ENCODE measurements at regions not wholly inside any gene's neighbourhood (a gene's known extent, or its start where the extent isn't known, plus 50 kb on each side); places are given as distances from the start of the nearest gene placed in this dataset.

GRCh38 chr13:61873717-61874116 lies 458.1 kb upstream of the PCDH20 start:
- H4K20me1 ChIP-seq (ENCODE audit: insufficient read depth), result no peaks in the 10 kb centered on the region
- ChIA-PET CTCF (no interaction called here), POLR2A (no interaction called here), RAD21 (ENCODE audit: low non-redundant PET in 1 of 2, low total read pairs in 2 of 2, uncharacterized antibody in 2 of 2, unreplicated experiment in 2 of 2) (no interaction called here)
- TF ChIP-seq EGR1 (IDR thresholded peaks at IDR 0.05; ENCODE audit: low read depth) (no peak), ZNF274 (IDR thresholded peaks at IDR 0.05; ENCODE audit: low read depth, low read length) (no peak), ZFX (IDR thresholded peaks at IDR 0.05) (no peak), SP1 (IDR thresholded peaks at IDR 0.05; ENCODE audit: low read depth) (no peak), JUND (IDR thresholded peaks at IDR 0.05) (no peak), ATF3 (IDR thresholded peaks at IDR 0.05) (no peak), CEBPB (IDR thresholded peaks at IDR 0.05; ENCODE audit: low read depth) (no peak), EZH2phosphoT487 (IDR thresholded peaks at IDR 0.05; ENCODE audit: borderline replicate concordance) (no peak)
- no TSS peak for BruUV-seq (replicated peaks)
- intact Hi-C loops (cut with micrococcal nuclease), result no loop called here
- no peak overlapping the region for H3K9ac ChIP-seq (ENCODE audit: low read length)
- H3K27me3 ChIP-seq (ENCODE audit: insufficient read depth, low read length), result no peaks in the 10 kb centered on the region
- no peak overlapping the region for H3K27ac ChIP-seq (ENCODE audit: low read depth, low read length)
- ATAC-seq, result no peak
- no peaks in the 10 kb centered on the region for H3K36me3 ChIP-seq (ENCODE audit: control insufficient read depth in 1 of 2, insufficient read depth in 2 of 2, low read length in 2 of 2)
- no peak overlapping the region for H3K4me2 ChIP-seq (ENCODE audit: low read length)
- no peaks in the 10 kb centered on the region for H3K79me2 ChIP-seq (ENCODE audit: insufficient read depth, low read length)
- H3K4me1 ChIP-seq (ENCODE audit: control insufficient read depth in 1 of 2, insufficient read depth in 2 of 2, low read length in 2 of 2), result no peaks in the 10 kb centered on the region
- peaks cover 5 to 6% of the 10 kb centered on the region in 2 experiments; a peak in 3 of 4 replicates for H3K9me3 ChIP-seq (ENCODE audit: control insufficient read depth in 1 of 2, insufficient read depth in 1 of 2, low read depth in 1 of 2, low read length in 2 of 2)
- no peak overlapping the region for H2AFZ ChIP-seq (ENCODE audit: low read depth, low read length, poor library complexity, severe bottlenecking)
- H3K4me3 ChIP-seq (replicated peaks in 1 of 2; ENCODE audit: low read depth in 1 of 2, low read length in 2 of 2), result no peak overlapping the region
- no peaks in the 10 kb centered on the region for H3K9me2 ChIP-seq (ENCODE audit: insufficient read depth)
- no peak for DNase-seq (ENCODE audit: low read depth, low spot score)

DNA sequence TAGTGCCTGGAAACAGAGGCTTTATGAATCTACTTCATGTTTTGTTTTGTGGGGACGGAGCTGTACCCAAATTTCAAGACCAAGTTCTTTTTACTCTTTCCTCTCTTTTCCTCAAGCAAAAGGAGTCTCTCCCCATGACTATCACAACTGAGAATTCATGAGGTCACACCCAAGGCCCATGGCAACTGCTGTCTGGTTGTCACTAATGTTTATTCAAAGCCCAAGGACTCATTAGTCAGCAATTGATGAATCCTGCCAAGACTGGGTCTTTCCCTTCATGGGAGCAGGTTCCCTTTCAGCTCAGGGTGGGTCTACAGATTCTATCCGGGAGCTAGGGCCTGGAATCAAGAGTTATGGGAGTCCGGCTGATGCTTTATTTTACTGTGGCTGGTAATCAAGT lies 441.5 kb upstream of the PCDH20 start:
- Histone ChIP-seq H3K4me3 (replicated peaks in 1 of 2; ENCODE audit: low read depth in 1 of 2, low read length in 2 of 2) (no peak overlapping the region), H2AFZ (ENCODE audit: low read depth, low read length, poor library complexity, severe bottlenecking) (no peak overlapping the region), H3K9me3 (ENCODE audit: control insufficient read depth in 1 of 2, insufficient read depth in 1 of 2, low read depth in 1 of 2, low read length in 2 of 2) (no peaks in the 10 kb centered on the region), H4K20me1 (ENCODE audit: insufficient read depth) (no peaks in the 10 kb centered on the region), H3K27ac (ENCODE audit: low read depth, low read length) (no peak overlapping the region), H3K79me2 (ENCODE audit: insufficient read depth, low read length) (no peaks in the 10 kb centered on the region), H3K4me1 (ENCODE audit: control insufficient read depth in 1 of 2, insufficient read depth in 2 of 2, low read length in 2 of 2) (no peaks in the 10 kb centered on the region), H3K27me3 (ENCODE audit: insufficient read depth, low read length) (no peaks in the 10 kb centered on the region), H3K9ac (ENCODE audit: low read length) (no peak overlapping the region), H3K4me2 (ENCODE audit: low read length) (no peak overlapping the region), H3K36me3 (ENCODE audit: control insufficient read depth in 1 of 2, insufficient read depth in 2 of 2, low read length in 2 of 2) (no peaks in the 10 kb centered on the region; a peak in 1 of 4 replicates), H3K9me2 (ENCODE audit: insufficient read depth) (no peaks in the 10 kb centered on the region)
- no TSS peak for BruUV-seq (replicated peaks)
- ChIA-PET RAD21 (ENCODE audit: low non-redundant PET in 1 of 2, low total read pairs in 2 of 2, uncharacterized antibody in 2 of 2, unreplicated experiment in 2 of 2) (no interaction called here), CTCF (interaction anchor here (1.7 kb wide), 1 partner anchor 24 kb away, joined by 4 read pairs; no protein-coding TSS in a partner anchor), POLR2A (no interaction called here)
- no peak for DNase-seq (ENCODE audit: low read depth, low spot score)
- no peak for ATAC-seq
- no peak for TF ChIP-seq ZFX (IDR thresholded peaks at IDR 0.05)
- TF ChIP-seq EZH2 (IDR thresholded peaks at IDR 0.05), result no peak
- no peak for TF ChIP-seq JUND (IDR thresholded peaks at IDR 0.05)
- TF ChIP-seq, protein P1, sequence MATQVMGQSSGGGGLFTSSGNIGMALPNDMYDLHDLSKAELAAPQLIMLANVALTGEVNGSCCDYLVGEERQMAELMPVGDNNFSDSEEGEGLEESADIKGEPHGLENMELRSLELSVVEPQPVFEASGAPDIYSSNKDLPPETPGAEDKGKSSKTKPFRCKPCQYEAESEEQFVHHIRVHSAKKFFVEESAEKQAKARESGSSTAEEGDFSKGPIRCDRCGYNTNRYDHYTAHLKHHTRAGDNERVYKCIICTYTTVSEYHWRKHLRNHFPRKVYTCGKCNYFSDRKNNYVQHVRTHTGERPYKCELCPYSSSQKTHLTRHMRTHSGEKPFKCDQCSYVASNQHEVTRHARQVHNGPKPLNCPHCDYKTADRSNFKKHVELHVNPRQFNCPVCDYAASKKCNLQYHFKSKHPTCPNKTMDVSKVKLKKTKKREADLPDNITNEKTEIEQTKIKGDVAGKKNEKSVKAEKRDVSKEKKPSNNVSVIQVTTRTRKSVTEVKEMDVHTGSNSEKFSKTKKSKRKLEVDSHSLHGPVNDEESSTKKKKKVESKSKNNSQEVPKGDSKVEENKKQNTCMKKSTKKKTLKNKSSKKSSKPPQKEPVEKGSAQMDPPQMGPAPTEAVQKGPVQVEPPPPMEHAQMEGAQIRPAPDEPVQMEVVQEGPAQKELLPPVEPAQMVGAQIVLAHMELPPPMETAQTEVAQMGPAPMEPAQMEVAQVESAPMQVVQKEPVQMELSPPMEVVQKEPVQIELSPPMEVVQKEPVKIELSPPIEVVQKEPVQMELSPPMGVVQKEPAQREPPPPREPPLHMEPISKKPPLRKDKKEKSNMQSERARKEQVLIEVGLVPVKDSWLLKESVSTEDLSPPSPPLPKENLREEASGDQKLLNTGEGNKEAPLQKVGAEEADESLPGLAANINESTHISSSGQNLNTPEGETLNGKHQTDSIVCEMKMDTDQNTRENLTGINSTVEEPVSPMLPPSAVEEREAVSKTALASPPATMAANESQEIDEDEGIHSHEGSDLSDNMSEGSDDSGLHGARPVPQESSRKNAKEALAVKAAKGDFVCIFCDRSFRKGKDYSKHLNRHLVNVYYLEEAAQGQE (IDR thresholded peaks at IDR 0.05; ENCODE audit: low read depth), result no peak
- no peak for TF ChIP-seq TCF7L2 (IDR thresholded peaks at IDR 0.05; ENCODE audit: borderline replicate concordance, extremely low read depth, insufficient read depth, insufficient read length)
- no peak for TF ChIP-seq SIN3A (IDR thresholded peaks at IDR 0.05; ENCODE audit: low read depth)
- no peak for TF ChIP-seq POLR2AphosphoS5 (IDR thresholded peaks at IDR 0.05; ENCODE audit: low read depth, low read length)
- TF ChIP-seq RAD21 (IDR thresholded peaks at IDR 0.05; ENCODE audit: low read depth), result no peak
- no peak for TF ChIP-seq CTCF (IDR thresholded peaks at IDR 0.05 in 2 of 3, conservative IDR thresholded peaks at IDR 0.05 in 1 of 3; ENCODE audit: borderline replicate concordance in 1 of 3, insufficient read depth in 1 of 3, low read depth in 2 of 3, low read length in 2 of 3)
- TF ChIP-seq ATF3 (IDR thresholded peaks at IDR 0.05), result no peak
- intact Hi-C loops (cut with micrococcal nuclease), result no loop called here

All from HCT116 (cell line).